H1 (cell line): ENCODE measurements at regions not wholly inside any gene's neighbourhood (a gene's known extent, or its start where the extent isn't known, plus 50 kb on each side); places are given as distances from the start of the nearest gene placed in this dataset.

ENCODE experiments used
- BCL11A ChIP-seq, 2 experiments: IDR thresholded peaks; one replicate each; pipeline ENCODE4 v1.6.1; 2011; ENCODE audit warnings: low read depth in 2 of 2, low read length in 2 of 2, mild to moderate bottlenecking in 2 of 2
- BRCA1 ChIP-seq: IDR thresholded peaks from 2 replicates; pipeline ENCODE4 v1.6.1; 2012; ENCODE audit warnings: low read depth, low read length, improper control_type of control experiment
- CTBP2 ChIP-seq: IDR thresholded peaks from 2 replicates; pipeline ENCODE4 v1.7.0; 2011; ENCODE audit warnings: borderline replicate concordance, mild to moderate bottlenecking, moderate library complexity, mixed read lengths, low read length; ENCODE audit not compliant: insufficient read depth, insufficient read length
- EGR1 ChIP-seq: IDR thresholded peaks from 2 replicates; pipeline ENCODE4 v1.6.1; 2011; ENCODE audit warnings: low read depth, low read length, borderline replicate concordance
- HDAC6 ChIP-seq: IDR thresholded peaks from one replicate; pipeline ENCODE4 v1.7.1; 2012; ENCODE audit warnings: low read depth, mild to moderate bottlenecking, inconsistent platforms, low read length, moderate library complexity
- NANOG ChIP-seq: IDR thresholded peaks from 2 replicates; pipeline ENCODE4 v1.6.1; 2011; ENCODE audit warnings: low read length, low read depth, mild to moderate bottlenecking, inconsistent platforms; ENCODE audit not compliant: insufficient read depth, poor library complexity, severe bottlenecking
- RXRA ChIP-seq: IDR thresholded peaks from 2 replicates; pipeline ENCODE4 v1.6.1; 2011; ENCODE audit warnings: low read depth, mild to moderate bottlenecking, low read length, moderate library complexity; ENCODE audit not compliant: insufficient read depth
- SIX5 ChIP-seq: IDR thresholded peaks from 2 replicates; pipeline ENCODE4 v1.6.1; 2011; ENCODE audit warnings: mild to moderate bottlenecking, low read depth, low read length
- TBP ChIP-seq: IDR thresholded peaks from 2 replicates; pipeline ENCODE4 v1.6.1; 2011; ENCODE audit warnings: low read depth, low read length, improper control_type of control experiment
- TF ChIP-seq, protein P1 (sequence below): fragments of 300-600 bp; sonication (generic); IDR thresholded peaks from 2 replicates; pipeline ENCODE4 v1.7.1; 2012; ENCODE audit warnings: low read length, moderate library complexity, mild to moderate bottlenecking, inconsistent platforms; ENCODE audit not compliant: insufficient replicate concordance
- TF ChIP-seq, protein P2 (sequence below): IDR thresholded peaks from 2 replicates; pipeline ENCODE4 v1.6.1; 2012; ENCODE audit warnings: inconsistent platforms

DNA sequence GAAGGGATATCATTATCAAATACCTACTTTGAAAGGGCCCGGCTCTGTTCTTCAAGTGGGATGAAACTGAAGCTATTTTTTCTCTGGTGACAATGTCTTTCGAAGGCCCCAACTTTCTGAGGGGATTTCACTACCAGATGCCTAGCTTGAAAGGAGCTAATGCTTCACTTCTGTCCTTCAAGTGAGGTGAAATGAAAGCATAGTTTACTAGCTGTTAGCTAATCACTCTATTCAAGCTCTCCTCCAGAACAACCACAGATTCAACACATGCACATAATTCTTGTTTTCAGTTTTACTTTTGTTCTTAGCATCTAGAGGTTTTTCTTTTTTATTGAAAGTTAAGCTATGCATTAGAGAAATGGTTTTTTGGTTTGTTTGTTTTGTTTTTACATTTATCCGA is 571.4 kb downstream of the NOVA1 start (continued):
- TF ChIP-seq, protein P1, sequence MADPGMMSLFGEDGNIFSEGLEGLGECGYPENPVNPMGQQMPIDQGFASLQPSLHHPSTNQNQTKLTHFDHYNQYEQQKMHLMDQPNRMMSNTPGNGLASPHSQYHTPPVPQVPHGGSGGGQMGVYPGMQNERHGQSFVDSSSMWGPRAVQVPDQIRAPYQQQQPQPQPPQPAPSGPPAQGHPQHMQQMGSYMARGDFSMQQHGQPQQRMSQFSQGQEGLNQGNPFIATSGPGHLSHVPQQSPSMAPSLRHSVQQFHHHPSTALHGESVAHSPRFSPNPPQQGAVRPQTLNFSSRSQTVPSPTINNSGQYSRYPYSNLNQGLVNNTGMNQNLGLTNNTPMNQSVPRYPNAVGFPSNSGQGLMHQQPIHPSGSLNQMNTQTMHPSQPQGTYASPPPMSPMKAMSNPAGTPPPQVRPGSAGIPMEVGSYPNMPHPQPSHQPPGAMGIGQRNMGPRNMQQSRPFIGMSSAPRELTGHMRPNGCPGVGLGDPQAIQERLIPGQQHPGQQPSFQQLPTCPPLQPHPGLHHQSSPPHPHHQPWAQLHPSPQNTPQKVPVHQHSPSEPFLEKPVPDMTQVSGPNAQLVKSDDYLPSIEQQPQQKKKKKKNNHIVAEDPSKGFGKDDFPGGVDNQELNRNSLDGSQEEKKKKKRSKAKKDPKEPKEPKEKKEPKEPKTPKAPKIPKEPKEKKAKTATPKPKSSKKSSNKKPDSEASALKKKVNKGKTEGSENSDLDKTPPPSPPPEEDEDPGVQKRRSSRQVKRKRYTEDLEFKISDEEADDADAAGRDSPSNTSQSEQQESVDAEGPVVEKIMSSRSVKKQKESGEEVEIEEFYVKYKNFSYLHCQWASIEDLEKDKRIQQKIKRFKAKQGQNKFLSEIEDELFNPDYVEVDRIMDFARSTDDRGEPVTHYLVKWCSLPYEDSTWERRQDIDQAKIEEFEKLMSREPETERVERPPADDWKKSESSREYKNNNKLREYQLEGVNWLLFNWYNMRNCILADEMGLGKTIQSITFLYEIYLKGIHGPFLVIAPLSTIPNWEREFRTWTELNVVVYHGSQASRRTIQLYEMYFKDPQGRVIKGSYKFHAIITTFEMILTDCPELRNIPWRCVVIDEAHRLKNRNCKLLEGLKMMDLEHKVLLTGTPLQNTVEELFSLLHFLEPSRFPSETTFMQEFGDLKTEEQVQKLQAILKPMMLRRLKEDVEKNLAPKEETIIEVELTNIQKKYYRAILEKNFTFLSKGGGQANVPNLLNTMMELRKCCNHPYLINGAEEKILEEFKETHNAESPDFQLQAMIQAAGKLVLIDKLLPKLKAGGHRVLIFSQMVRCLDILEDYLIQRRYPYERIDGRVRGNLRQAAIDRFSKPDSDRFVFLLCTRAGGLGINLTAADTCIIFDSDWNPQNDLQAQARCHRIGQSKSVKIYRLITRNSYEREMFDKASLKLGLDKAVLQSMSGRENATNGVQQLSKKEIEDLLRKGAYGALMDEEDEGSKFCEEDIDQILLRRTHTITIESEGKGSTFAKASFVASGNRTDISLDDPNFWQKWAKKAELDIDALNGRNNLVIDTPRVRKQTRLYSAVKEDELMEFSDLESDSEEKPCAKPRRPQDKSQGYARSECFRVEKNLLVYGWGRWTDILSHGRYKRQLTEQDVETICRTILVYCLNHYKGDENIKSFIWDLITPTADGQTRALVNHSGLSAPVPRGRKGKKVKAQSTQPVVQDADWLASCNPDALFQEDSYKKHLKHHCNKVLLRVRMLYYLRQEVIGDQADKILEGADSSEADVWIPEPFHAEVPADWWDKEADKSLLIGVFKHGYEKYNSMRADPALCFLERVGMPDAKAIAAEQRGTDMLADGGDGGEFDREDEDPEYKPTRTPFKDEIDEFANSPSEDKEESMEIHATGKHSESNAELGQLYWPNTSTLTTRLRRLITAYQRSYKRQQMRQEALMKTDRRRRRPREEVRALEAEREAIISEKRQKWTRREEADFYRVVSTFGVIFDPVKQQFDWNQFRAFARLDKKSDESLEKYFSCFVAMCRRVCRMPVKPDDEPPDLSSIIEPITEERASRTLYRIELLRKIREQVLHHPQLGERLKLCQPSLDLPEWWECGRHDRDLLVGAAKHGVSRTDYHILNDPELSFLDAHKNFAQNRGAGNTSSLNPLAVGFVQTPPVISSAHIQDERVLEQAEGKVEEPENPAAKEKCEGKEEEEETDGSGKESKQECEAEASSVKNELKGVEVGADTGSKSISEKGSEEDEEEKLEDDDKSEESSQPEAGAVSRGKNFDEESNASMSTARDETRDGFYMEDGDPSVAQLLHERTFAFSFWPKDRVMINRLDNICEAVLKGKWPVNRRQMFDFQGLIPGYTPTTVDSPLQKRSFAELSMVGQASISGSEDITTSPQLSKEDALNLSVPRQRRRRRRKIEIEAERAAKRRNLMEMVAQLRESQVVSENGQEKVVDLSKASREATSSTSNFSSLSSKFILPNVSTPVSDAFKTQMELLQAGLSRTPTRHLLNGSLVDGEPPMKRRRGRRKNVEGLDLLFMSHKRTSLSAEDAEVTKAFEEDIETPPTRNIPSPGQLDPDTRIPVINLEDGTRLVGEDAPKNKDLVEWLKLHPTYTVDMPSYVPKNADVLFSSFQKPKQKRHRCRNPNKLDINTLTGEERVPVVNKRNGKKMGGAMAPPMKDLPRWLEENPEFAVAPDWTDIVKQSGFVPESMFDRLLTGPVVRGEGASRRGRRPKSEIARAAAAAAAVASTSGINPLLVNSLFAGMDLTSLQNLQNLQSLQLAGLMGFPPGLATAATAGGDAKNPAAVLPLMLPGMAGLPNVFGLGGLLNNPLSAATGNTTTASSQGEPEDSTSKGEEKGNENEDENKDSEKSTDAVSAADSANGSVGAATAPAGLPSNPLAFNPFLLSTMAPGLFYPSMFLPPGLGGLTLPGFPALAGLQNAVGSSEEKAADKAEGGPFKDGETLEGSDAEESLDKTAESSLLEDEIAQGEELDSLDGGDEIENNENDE = no peak
- TF ChIP-seq EGR1 (no peak), SIX5 (no peak), NANOG (no peak), BCL11A (IDR thresholded peaks at IDR 0.05; ENCODE audit: low read depth in 2 of 2, low read length in 2 of 2) (no peak), TBP (no peak), RXRA (no peak), BRCA1 (no peak), HDAC6 (no peak), CTBP2 (no peak)
- TF ChIP-seq, protein P2, sequence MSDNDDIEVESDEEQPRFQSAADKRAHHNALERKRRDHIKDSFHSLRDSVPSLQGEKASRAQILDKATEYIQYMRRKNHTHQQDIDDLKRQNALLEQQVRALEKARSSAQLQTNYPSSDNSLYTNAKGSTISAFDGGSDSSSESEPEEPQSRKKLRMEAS = no peak
